ENCODE measurements at regions not wholly inside any gene's neighbourhood (a gene's known extent, or its start where the extent isn't known, plus 50 kb on each side); places are given as distances from the start of the nearest gene placed in this dataset.
A peak's percentile ranks its signal among the peaks of the same experiment; 100 is the strongest.

- no peak for DNase-seq (ENCODE audit: low spot score in 2 of 2, unreplicated experiment in 2 of 2)
- no peaks in the 10 kb centered on the region for H3K27me3 Mint-ChIP-seq (ENCODE audit: low read depth)
- no peak for TF ChIP-seq CTCF (IDR thresholded peaks at IDR 0.05; ENCODE audit: unreplicated experiment)
- peaks cover 71% of the 10 kb centered on the region for H3K4me1 Mint-ChIP-seq
- peak overlapping the region; percentile 89 for H3K27ac Mint-ChIP-seq
- H3K36me3 Mint-ChIP-seq = no peaks in the 10 kb centered on the region
- peaks cover 3% of the 10 kb centered on the region for H3K9me3 Mint-ChIP-seq
- no peak overlapping the region for H3K4me3 Mint-ChIP-seq
These were observed 50.2 kb upstream of the CTAGE1 start for GRCh38 chr18:22467760-22468553.

DNA sequence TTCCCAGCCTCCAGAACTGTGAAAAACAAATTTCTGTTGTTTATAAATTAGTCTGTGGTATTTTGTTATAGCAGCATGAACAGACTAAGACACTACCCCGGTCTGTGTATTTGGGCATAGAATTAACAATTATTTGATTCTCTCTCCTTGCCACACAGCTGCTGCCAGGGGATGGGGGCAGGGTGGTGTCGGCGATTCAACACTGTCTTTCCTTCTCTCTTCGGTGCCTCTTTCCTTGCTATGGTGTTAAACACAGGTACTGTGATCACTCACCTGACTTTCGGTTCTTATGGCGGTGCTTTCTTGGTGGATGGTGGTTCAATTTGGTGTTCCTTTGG, 50.8 kb upstream of the CTAGE1 start:
- Mint-ChIP-seq H3K4me1 (peaks cover 69% of the 10 kb centered on the region), H3K36me3 (no peaks in the 10 kb centered on the region), H3K4me3 (no peak overlapping the region), H3K27me3 (ENCODE audit: low read depth) (no peaks in the 10 kb centered on the region), H3K9me3 (peaks cover 3% of the 10 kb centered on the region), H3K27ac (peak overlapping the region; percentile 97)
- no peak for TF ChIP-seq CTCF (IDR thresholded peaks at IDR 0.05; ENCODE audit: unreplicated experiment)
- no peak for DNase-seq (ENCODE audit: low spot score in 2 of 2, unreplicated experiment in 2 of 2)

- Mint-ChIP-seq H3K9me3 (peaks cover 3% of the 10 kb centered on the region), H3K4me3 (no peak overlapping the region), H3K36me3 (no peaks in the 10 kb centered on the region), H3K27ac (peak overlapping the region; percentile 97), H3K27me3 (ENCODE audit: low read depth) (no peaks in the 10 kb centered on the region), H3K4me1 (peaks cover 71% of the 10 kb centered on the region)
- TF ChIP-seq CTCF (IDR thresholded peaks at IDR 0.05; ENCODE audit: unreplicated experiment) = no peak
- no peak for DNase-seq (ENCODE audit: low spot score in 2 of 2, unreplicated experiment in 2 of 2)
These were observed 51.5 kb upstream of the CTAGE1 start for GRCh38 chr18:22469061-22469734.

GRCh38 chr18:22469926-22470247, 52.2 kb upstream of the CTAGE1 start:
- Mint-ChIP-seq H3K4me1 (peaks cover 71% of the 10 kb centered on the region), H3K9me3 (peaks cover 3% of the 10 kb centered on the region), H3K27me3 (ENCODE audit: low read depth) (no peaks in the 10 kb centered on the region), H3K4me3 (peak overlapping the region; percentile 7), H3K27ac (peak overlapping the region; percentile 97), H3K36me3 (no peaks in the 10 kb centered on the region)
- TF ChIP-seq CTCF (IDR thresholded peaks at IDR 0.05; ENCODE audit: unreplicated experiment) = no peak
- DNase-seq (ENCODE audit: low spot score in 2 of 2, unreplicated experiment in 2 of 2) = no peak

GRCh38 chr18:22470248-22471235, 52.8 kb upstream of the CTAGE1 start:
- TF ChIP-seq CTCF (IDR thresholded peaks at IDR 0.05; ENCODE audit: unreplicated experiment) = no peak
- no peaks in the 10 kb centered on the region for H3K36me3 Mint-ChIP-seq
- peaks cover 71% of the 10 kb centered on the region for H3K4me1 Mint-ChIP-seq
- no peaks in the 10 kb centered on the region for H3K27me3 Mint-ChIP-seq (ENCODE audit: low read depth)
- peaks cover 7% of the 10 kb centered on the region for H3K9me3 Mint-ChIP-seq
- H3K27ac Mint-ChIP-seq = peak overlapping the region; percentile 97
- DNase-seq (ENCODE audit: low spot score in 2 of 2, unreplicated experiment in 2 of 2) = no peak
- peak overlapping the region; percentile 7 for H3K4me3 Mint-ChIP-seq
